ENCODE measurements at regions not wholly inside any gene's neighbourhood (a gene's known extent, or its start where the extent isn't known, plus 50 kb on each side); places are given as distances from the start of the nearest gene placed in this dataset.

GRCh38 chr3:31453430-31453829, 79.3 kb upstream of the STT3B start:
- intact Hi-C loops (cut with DNase I) = no loop called here
- no peak for TF ChIP-seq POLR2AphosphoS5 (IDR thresholded peaks at IDR 0.05; ENCODE audit: insufficient read depth in 1 of 2, low read depth in 1 of 2)
- TF ChIP-seq, protein P1, sequence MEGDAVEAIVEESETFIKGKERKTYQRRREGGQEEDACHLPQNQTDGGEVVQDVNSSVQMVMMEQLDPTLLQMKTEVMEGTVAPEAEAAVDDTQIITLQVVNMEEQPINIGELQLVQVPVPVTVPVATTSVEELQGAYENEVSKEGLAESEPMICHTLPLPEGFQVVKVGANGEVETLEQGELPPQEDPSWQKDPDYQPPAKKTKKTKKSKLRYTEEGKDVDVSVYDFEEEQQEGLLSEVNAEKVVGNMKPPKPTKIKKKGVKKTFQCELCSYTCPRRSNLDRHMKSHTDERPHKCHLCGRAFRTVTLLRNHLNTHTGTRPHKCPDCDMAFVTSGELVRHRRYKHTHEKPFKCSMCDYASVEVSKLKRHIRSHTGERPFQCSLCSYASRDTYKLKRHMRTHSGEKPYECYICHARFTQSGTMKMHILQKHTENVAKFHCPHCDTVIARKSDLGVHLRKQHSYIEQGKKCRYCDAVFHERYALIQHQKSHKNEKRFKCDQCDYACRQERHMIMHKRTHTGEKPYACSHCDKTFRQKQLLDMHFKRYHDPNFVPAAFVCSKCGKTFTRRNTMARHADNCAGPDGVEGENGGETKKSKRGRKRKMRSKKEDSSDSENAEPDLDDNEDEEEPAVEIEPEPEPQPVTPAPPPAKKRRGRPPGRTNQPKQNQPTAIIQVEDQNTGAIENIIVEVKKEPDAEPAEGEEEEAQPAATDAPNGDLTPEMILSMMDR (IDR thresholded peaks at IDR 0.05) = no peak
- no peak for TF ChIP-seq POLR2A (IDR thresholded peaks at IDR 0.05)

GRCh38 chr3:31455524-31455923, 77.2 kb upstream of the STT3B start:
- no peaks in the 10 kb centered on the region for H3K27me3 ChIP-seq
- DNase-seq (ENCODE audit: extremely low spot score in 2 of 2) = no peak
- no peaks in the 10 kb centered on the region for H3K4me1 ChIP-seq
- no peaks in the 10 kb centered on the region for H3K9me3 ChIP-seq
- intact Hi-C loops (cut with DNase I) = no loop called here
- no peak overlapping the region for H3K4me3 ChIP-seq
- no peak overlapping the region for H3K27ac ChIP-seq
- TF ChIP-seq, protein P1 (IDR thresholded peaks at IDR 0.05) = no peak
- TF ChIP-seq POLR2A (IDR thresholded peaks at IDR 0.05) (no peak), POLR2AphosphoS5 (IDR thresholded peaks at IDR 0.05; ENCODE audit: insufficient read depth in 1 of 2, low read depth in 1 of 2) (no peak)
- H3K36me3 ChIP-seq = no peaks in the 10 kb centered on the region

More at GRCh38 chr3:31453430-31453829, 79.3 kb upstream of the STT3B start:
- Histone ChIP-seq H3K9me3 (no peaks in the 10 kb centered on the region), H3K27me3 (no peaks in the 10 kb centered on the region), H3K4me1 (no peaks in the 10 kb centered on the region), H3K27ac (no peak overlapping the region), H3K4me3 (no peak overlapping the region), H3K36me3 (no peaks in the 10 kb centered on the region)
- DNase-seq (ENCODE audit: extremely low spot score in 2 of 2) = no peak

DNA sequence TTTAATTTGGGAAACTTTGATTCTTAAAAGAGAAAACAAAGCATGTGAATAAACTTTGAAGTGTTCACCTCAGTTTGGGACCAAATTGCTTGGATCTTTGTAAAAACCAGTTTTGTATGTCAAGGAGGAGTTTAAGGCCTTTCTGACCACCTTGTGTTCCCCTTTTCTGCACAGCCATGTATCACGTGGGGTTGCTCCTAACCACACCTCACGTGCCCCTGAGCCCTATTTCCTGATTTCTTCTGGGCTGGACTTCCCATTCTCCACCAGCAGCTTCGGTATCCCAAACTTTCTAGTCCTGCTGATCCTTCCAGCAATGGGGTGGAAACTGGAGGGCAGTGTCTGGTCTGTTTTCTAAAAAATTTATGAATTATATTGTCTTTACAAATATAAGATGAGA, 76.4 kb upstream of the STT3B start:
- intact Hi-C loops (cut with DNase I) = no loop called here
- Histone ChIP-seq H3K27me3 (no peaks in the 10 kb centered on the region), H3K9me3 (no peaks in the 10 kb centered on the region), H3K4me1 (peaks cover 1% of the 10 kb centered on the region), H3K4me3 (no peak overlapping the region), H3K27ac (no peak overlapping the region), H3K36me3 (no peaks in the 10 kb centered on the region)
- no peak for DNase-seq (ENCODE audit: extremely low spot score in 2 of 2)
- TF ChIP-seq POLR2AphosphoS5 (IDR thresholded peaks at IDR 0.05; ENCODE audit: insufficient read depth in 1 of 2, low read depth in 1 of 2) (no peak), POLR2A (IDR thresholded peaks at IDR 0.05) (no peak)
- TF ChIP-seq, protein P1 (IDR thresholded peaks at IDR 0.05) = no peak

DNA sequence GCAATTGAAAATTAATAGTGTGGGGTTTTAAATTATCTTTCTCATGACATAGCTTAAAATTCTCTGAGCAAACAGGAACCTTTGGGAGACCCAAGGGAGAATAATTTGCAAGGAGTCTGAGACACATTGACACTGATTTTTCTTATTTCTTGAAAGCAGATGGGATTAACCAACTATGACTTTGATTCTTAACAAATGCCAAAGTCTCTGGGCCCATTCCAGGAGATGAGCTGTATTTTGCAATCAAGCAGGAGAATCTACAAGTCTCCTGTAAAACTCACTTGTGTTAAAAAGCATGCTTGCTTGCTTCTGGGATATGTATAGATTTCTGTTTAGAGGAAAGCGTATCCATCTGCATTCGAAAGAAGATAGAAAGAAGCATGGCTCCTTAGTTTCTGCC, 71.3 kb upstream of the STT3B start:
- intact Hi-C loops (cut with DNase I) = no loop called here
- no peaks in the 10 kb centered on the region for H3K27me3 ChIP-seq
- H3K27ac ChIP-seq = no peak overlapping the region
- DNase-seq (ENCODE audit: extremely low spot score in 2 of 2) = no peak
- H3K4me1 ChIP-seq = peaks cover 8% of the 10 kb centered on the region
- TF ChIP-seq, protein P1 (IDR thresholded peaks at IDR 0.05) = no peak
- TF ChIP-seq POLR2AphosphoS5 (IDR thresholded peaks at IDR 0.05; ENCODE audit: insufficient read depth in 1 of 2, low read depth in 1 of 2) = no peak
- no peak for TF ChIP-seq POLR2A (IDR thresholded peaks at IDR 0.05)
- H3K36me3 ChIP-seq = no peaks in the 10 kb centered on the region
- H3K4me3 ChIP-seq = no peak overlapping the region
- H3K9me3 ChIP-seq = no peaks in the 10 kb centered on the region

DNA sequence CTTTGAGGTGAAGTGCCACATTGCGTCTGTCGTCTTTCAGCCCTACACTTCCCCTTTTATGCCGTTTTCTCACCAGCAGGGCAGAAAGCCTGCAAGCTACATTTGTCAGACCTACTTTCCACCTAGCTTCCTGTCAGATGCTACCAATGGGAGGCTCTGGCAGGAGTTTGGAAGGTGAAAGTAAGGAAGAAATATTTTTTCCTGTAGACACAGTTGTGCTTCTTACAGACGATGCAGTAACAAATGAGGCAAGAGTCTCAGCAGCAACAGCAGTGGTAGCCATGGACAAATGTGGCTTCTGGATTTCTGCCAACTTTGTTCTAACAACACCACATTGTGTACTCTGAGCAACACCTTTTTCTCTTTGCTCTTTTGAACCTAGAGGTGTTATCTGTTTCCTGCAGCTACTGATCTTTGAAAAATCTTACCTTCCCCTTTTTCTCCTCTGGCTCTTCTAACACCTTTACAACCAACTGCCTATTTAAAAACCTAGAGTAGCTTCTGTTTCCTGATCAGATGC, 70.6 kb upstream of the STT3B start:
- no peaks in the 10 kb centered on the region for H3K9me3 ChIP-seq
- peaks cover 8% of the 10 kb centered on the region for H3K4me1 ChIP-seq
- TF ChIP-seq POLR2AphosphoS5 (IDR thresholded peaks at IDR 0.05; ENCODE audit: insufficient read depth in 1 of 2, low read depth in 1 of 2) (no peak), POLR2A (IDR thresholded peaks at IDR 0.05) (no peak)
- TF ChIP-seq, protein P1 (IDR thresholded peaks at IDR 0.05) = no peak
- no peaks in the 10 kb centered on the region for H3K36me3 ChIP-seq
- H3K4me3 ChIP-seq = no peak overlapping the region
- H3K27me3 ChIP-seq = no peaks in the 10 kb centered on the region
- no peak for DNase-seq (ENCODE audit: extremely low spot score in 2 of 2)
- H3K27ac ChIP-seq = no peak overlapping the region
- intact Hi-C loops (cut with DNase I) = no loop called here

Data from vagina (tissue), 2 donors.